ENCODE measurements at regions not wholly inside any gene's neighbourhood (a gene's known extent, or its start where the extent isn't known, plus 50 kb on each side); places are given as distances from the start of the nearest gene placed in this dataset.
A peak's percentile ranks its signal among the peaks of the same experiment; 100 is the strongest.
"Not testable (repeated sequence)": the region's sequence is repeated elsewhere in the genome, so short reads cannot be mapped to it uniquely, and the experiment has no call there.

DNA sequence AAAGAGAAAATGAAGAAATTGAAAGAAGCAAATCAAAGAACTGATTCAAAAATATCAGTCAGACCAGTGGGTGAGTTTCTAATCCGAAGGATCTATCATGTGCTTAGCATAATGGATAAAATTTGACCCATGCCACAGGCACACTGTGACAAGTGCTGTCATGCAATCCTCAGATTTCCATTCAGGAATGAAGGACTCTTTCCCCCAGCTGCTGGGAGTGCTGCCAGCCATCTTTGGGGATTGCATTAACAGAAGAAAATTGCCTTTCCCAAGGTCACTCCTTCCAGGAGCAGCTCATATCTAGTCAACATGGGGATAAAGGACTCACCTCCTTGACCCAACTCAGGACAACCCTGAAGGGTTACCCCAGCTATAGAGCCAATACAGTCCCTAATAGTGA, 316.7 kb upstream of the TBX18 start:
- DNase-seq (no peak), ATAC-seq (no peak), FAIRE-seq (no peak)
- intact Hi-C loops (cut with DNase I) = no loop called here
- Histone ChIP-seq H3K9me3 (no peaks in the 10 kb centered on the region), H3K36me3 (no peaks in the 10 kb centered on the region), H3K27ac (no peak overlapping the region), H3K4me1 (no peaks in the 10 kb centered on the region), H3K27me3 (no peaks in the 10 kb centered on the region), H3K4me3 (no peak overlapping the region)
- TF ChIP-seq, protein P1, sequence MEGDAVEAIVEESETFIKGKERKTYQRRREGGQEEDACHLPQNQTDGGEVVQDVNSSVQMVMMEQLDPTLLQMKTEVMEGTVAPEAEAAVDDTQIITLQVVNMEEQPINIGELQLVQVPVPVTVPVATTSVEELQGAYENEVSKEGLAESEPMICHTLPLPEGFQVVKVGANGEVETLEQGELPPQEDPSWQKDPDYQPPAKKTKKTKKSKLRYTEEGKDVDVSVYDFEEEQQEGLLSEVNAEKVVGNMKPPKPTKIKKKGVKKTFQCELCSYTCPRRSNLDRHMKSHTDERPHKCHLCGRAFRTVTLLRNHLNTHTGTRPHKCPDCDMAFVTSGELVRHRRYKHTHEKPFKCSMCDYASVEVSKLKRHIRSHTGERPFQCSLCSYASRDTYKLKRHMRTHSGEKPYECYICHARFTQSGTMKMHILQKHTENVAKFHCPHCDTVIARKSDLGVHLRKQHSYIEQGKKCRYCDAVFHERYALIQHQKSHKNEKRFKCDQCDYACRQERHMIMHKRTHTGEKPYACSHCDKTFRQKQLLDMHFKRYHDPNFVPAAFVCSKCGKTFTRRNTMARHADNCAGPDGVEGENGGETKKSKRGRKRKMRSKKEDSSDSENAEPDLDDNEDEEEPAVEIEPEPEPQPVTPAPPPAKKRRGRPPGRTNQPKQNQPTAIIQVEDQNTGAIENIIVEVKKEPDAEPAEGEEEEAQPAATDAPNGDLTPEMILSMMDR (IDR thresholded peaks at IDR 0.05) = no peak
- 41 to 43% methylated on average over 1 of the region's 1 CpG for WGBS, 2 donors

DNA sequence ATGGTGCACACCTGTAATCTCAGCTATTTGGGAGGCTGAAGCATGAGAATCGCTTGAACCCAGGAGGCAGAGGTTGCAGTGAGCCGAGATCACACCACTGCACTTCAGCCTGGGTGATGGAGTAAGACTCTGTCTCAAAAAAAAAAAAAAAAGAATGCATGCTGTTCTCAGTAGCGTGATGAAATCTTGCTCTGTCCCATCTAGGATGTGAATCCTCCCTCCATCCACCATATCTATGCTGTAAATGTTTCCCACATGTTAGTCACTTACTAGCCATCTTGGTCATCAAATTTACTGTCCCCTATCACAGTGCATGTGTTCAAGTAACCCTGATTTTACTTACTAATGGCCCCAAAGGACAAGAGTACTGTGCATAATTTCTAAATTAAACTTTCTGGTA, 315.4 kb upstream of the TBX18 start:
- FAIRE-seq (no peak), DNase-seq (no peak), ATAC-seq (no peak)
- Histone ChIP-seq H3K27me3 (no peaks in the 10 kb centered on the region), H3K4me1 (no peaks in the 10 kb centered on the region), H3K9me3 (no peaks in the 10 kb centered on the region), H3K4me3 (no peak overlapping the region), H3K36me3 (no peaks in the 10 kb centered on the region), H3K27ac (no peak overlapping the region)
- TF ChIP-seq, protein P1 (IDR thresholded peaks at IDR 0.05) = no peak
- WGBS, 2 donors = 42 to 53% methylated on average over 3 of the region's 3 CpGs
- intact Hi-C loops (cut with DNase I) = no loop called here

DNA sequence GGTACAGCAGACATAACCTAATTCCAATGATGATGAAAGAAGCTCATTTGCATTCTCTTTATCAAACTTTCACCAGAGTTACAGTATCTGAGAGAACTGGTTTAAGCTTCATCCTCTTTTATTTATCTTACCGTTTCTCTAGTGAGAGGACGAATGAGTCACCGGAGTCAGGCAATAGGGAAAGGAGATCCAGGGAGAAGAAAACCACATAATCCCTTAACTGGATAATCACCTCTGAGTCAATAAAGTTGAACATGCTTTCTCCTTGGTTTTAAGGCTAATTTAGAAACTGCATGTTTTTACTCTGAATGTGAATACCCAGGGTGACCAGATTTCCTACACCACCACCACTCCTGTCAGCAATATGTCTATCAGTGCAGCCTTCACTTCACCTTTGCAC, 313.7 kb upstream of the TBX18 start:
- ATAC-seq = peak in 1 of 4 donors; percentile 41
- intact Hi-C loops (cut with DNase I) = no loop called here

DNA sequence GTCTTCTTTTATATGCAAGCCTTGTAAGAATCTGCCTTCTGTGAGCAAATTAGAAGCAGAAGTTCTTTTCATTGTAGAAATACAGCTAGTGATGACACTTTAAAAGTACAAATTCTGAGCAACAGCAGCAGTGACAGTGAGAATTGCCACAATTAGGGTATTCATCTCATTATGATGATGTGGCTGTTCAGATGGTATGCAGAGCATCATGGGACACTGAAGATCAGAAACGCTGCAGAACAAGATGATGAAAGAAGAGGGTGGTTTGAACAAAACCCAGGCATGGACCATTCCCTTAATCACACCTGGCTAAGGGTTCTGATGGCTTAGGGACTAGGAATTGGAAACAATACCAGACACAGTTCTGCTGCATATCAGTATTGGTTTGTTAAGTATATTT, 312.7 kb upstream of the TBX18 start:
- H3K4me1 ChIP-seq = no peaks in the 10 kb centered on the region
- TF ChIP-seq, protein P1 (IDR thresholded peaks at IDR 0.05) = no peak
- intact Hi-C loops (cut with DNase I) = no loop called here
- H3K27me3 ChIP-seq = no peaks in the 10 kb centered on the region
- ATAC-seq (no peak), FAIRE-seq (no peak), DNase-seq (no peak)
- 0 to 7% methylated on average over 1 of the region's 1 CpG for WGBS, 2 donors
- H3K27ac ChIP-seq = no peak overlapping the region
- no peak overlapping the region for H3K4me3 ChIP-seq
- H3K9me3 ChIP-seq = no peaks in the 10 kb centered on the region
- H3K36me3 ChIP-seq = no peaks in the 10 kb centered on the region

More for the DNA sequence above, 313.7 kb upstream of the TBX18 start:
- TF ChIP-seq, protein P1 (IDR thresholded peaks at IDR 0.05) = no peak
- H3K27me3 ChIP-seq = no peaks in the 10 kb centered on the region
- 30 to 52% methylated on average over 3 of the region's 3 CpGs for WGBS, 2 donors
- H3K4me3 ChIP-seq = no peak overlapping the region
- no peak overlapping the region for H3K27ac ChIP-seq
- FAIRE-seq (no peak), DNase-seq (no peak)
- no peaks in the 10 kb centered on the region for H3K4me1 ChIP-seq
- no peaks in the 10 kb centered on the region for H3K9me3 ChIP-seq
- no peaks in the 10 kb centered on the region for H3K36me3 ChIP-seq

DNA sequence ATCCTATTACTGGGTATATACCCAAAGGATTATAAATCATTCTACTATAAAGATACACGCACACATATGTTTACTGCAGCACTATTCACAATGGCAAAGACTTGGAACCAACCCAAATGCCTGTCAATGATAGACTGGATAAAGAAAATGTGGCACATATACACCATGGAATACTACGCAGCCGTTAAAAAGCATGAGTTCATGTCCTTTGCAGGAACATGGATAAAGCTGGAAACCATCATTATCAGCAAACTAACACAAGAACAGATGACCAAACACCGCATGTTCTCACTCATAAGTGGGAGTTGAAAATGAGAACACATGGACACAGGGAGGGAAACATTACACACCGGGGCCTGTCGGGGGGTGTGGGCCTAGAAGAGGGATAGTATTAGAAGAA, 307.4 kb upstream of the TBX18 start:
- H3K4me1 ChIP-seq; H3K36me3 ChIP-seq; H3K4me3 ChIP-seq; FAIRE-seq; DNase-seq; H3K27me3 ChIP-seq; H3K9me3 ChIP-seq; H3K27ac ChIP-seq; intact Hi-C loops (cut with DNase I); ATAC-seq: not testable (repeated sequence)
- 89 to 92% methylated on average over 6 of the region's 6 CpGs for WGBS, 2 donors

DNA sequence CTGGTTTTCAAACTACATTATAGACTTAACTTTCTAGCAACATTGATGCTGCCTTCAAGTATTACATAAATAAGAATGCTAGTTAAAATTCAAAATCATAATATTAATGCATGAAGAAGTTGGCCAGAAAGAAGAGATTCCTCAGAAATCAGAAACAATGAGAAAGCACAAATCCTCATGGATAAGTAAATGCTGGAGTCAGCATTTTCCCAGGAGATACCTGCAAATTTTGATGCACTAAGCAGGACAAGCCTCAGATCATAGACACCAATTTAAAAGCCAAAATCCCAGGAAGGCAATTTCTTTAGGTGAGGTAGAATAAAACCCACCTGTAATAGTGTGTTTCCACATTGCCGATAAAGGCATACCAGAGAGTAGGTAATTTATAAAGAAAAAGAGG, 305.2 kb upstream of the TBX18 start:
- TF ChIP-seq, protein P1 (IDR thresholded peaks at IDR 0.05) = no peak
- Histone ChIP-seq H3K4me1 (no peaks in the 10 kb centered on the region), H3K9me3 (no peaks in the 10 kb centered on the region), H3K27me3 (no peaks in the 10 kb centered on the region), H3K27ac (no peak overlapping the region), H3K36me3 (no peaks in the 10 kb centered on the region), H3K4me3 (no peak overlapping the region)
- no peak for ATAC-seq
- 84 to 96% methylated on average over 1 of the region's 1 CpG for WGBS, 2 donors
- no peak for DNase-seq
- no peak for FAIRE-seq
- intact Hi-C loops (cut with DNase I) = no loop called here
